ENCODE measurements at regions not wholly inside any gene's neighbourhood (a gene's known extent, or its start where the extent isn't known, plus 50 kb on each side); places are given as distances from the start of the nearest gene placed in this dataset.

GRCh38 chr9:71562140-71562539 lies 206.2 kb downstream of the CEMIP2 start:
- WGBS (ENCODE audit: extremely low coverage, insufficient coverage, low lambda C conversion rate) = no CpG with 5 or more reads among the region's 4 CpGs
- H3K36me3 ChIP-seq (ENCODE audit: control insufficient read depth, insufficient read depth, low read length) = no peaks in the 10 kb centered on the region
- no peak overlapping the region for H3K18ac ChIP-seq (ENCODE audit: low read length)
- H3K56ac ChIP-seq (ENCODE audit: low read length) = no peak overlapping the region
- H3K9ac ChIP-seq (ENCODE audit: low read length) = no peak overlapping the region
- no peaks in the 10 kb centered on the region for H3K79me1 ChIP-seq (ENCODE audit: low read length)
- no peak overlapping the region for H2BK15ac ChIP-seq (replicated peaks; ENCODE audit: low read depth)
- no peak overlapping the region for H2AK5ac ChIP-seq (ENCODE audit: low read length)
- DNase-seq = peak; percentile 50
- H3K4me2 ChIP-seq (ENCODE audit: low read length) = no peak overlapping the region
- H3K4me1 ChIP-seq (ENCODE audit: control insufficient read depth, low read depth, low read length) = peaks cover 4% of the 10 kb centered on the region
- no peak overlapping the region for H2BK5ac ChIP-seq (ENCODE audit: low read length)
- H3K79me2 ChIP-seq (ENCODE audit: control insufficient read depth, insufficient read depth, low read length) = no peaks in the 10 kb centered on the region
- no peak overlapping the region for H3K4me3 ChIP-seq (ENCODE audit: low read length)
- no peak overlapping the region for H4K5ac ChIP-seq (ENCODE audit: low read length)
- no peak overlapping the region for H3K23ac ChIP-seq (ENCODE audit: low read length)
- H4K8ac ChIP-seq (ENCODE audit: low read depth, low read length) = no peak overlapping the region
- no peaks in the 10 kb centered on the region for H3K27me3 ChIP-seq (ENCODE audit: insufficient read depth, low read length, poor library complexity)
- no peak overlapping the region for H3K4ac ChIP-seq (ENCODE audit: low read depth, low read length)
- no peak overlapping the region for H3K27ac ChIP-seq (ENCODE audit: low read depth, low read length)
- no peak overlapping the region for H2BK120ac ChIP-seq (ENCODE audit: low read depth, low read length)

GRCh38 chr9:71557310-71557709 lies 211.0 kb downstream of the CEMIP2 start:
- Histone ChIP-seq H3K4ac (ENCODE audit: low read depth, low read length) (no peak overlapping the region), H2AK5ac (ENCODE audit: low read length) (no peak overlapping the region), H3K18ac (ENCODE audit: low read length) (no peak overlapping the region), H3K36me3 (ENCODE audit: control insufficient read depth, insufficient read depth, low read length) (no peaks in the 10 kb centered on the region), H3K79me1 (ENCODE audit: low read length) (no peaks in the 10 kb centered on the region), H2BK5ac (ENCODE audit: low read length) (no peak overlapping the region), H3K56ac (ENCODE audit: low read length) (no peak overlapping the region), H3K4me3 (ENCODE audit: low read length) (no peak overlapping the region), H4K5ac (ENCODE audit: low read length) (no peak overlapping the region), H2BK15ac (replicated peaks; ENCODE audit: low read depth) (no peak overlapping the region), H2BK120ac (ENCODE audit: low read depth, low read length) (no peak overlapping the region), H3K23ac (ENCODE audit: low read length) (no peak overlapping the region), H3K79me2 (ENCODE audit: control insufficient read depth, insufficient read depth, low read length) (no peaks in the 10 kb centered on the region), H3K4me2 (ENCODE audit: low read length) (no peak overlapping the region), H3K27ac (ENCODE audit: low read depth, low read length) (no peak overlapping the region), H3K9ac (ENCODE audit: low read length) (no peak overlapping the region), H3K4me1 (ENCODE audit: control insufficient read depth, low read depth, low read length) (no peaks in the 10 kb centered on the region), H3K27me3 (ENCODE audit: insufficient read depth, low read length, poor library complexity) (peaks cover 2% of the 10 kb centered on the region), H4K8ac (ENCODE audit: low read depth, low read length) (no peak overlapping the region)
- WGBS (ENCODE audit: extremely low coverage, insufficient coverage, low lambda C conversion rate) = no CpG with 5 or more reads among the region's 2 CpGs
- no peak for DNase-seq

DNA sequence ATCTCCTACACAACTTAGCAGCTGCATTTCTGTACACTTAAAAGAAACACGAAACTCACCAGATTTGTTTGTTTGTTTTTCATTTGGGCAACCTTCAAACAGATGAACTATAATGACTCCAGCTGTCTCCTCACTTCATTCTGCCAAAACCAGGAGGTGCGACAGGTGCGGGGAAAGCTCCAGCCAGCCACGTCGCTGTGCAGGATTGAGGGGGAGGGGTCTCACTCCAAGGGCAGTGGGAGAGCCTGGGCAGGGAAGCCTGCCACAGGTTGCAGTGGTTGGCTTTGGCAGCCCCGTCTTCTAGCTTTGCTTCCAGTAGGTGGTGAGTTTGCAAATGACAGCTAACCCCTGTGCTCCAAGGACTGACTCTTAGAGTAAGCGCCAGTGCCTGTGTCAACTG lies 215.8 kb downstream of the CEMIP2 start:
- H3K4ac ChIP-seq (ENCODE audit: low read depth, low read length) = no peak overlapping the region
- peak; percentile 60 for DNase-seq
- no peaks in the 10 kb centered on the region for H3K4me1 ChIP-seq (ENCODE audit: control insufficient read depth, low read depth, low read length)
- H3K79me2 ChIP-seq (ENCODE audit: control insufficient read depth, insufficient read depth, low read length) = no peaks in the 10 kb centered on the region
- no peak overlapping the region for H3K27ac ChIP-seq (ENCODE audit: low read depth, low read length)
- H3K4me2 ChIP-seq (ENCODE audit: low read length) = no peak overlapping the region
- H3K56ac ChIP-seq (ENCODE audit: low read length) = no peak overlapping the region
- no CpG with 5 or more reads among the region's 7 CpGs for WGBS (ENCODE audit: extremely low coverage, insufficient coverage, low lambda C conversion rate)
- no peaks in the 10 kb centered on the region for H3K79me1 ChIP-seq (ENCODE audit: low read length)
- no peak overlapping the region for H2BK120ac ChIP-seq (ENCODE audit: low read depth, low read length)
- H3K4me3 ChIP-seq (ENCODE audit: low read length) = no peak overlapping the region
- no peak overlapping the region for H3K23ac ChIP-seq (ENCODE audit: low read length)
- no peak overlapping the region for H2BK15ac ChIP-seq (replicated peaks; ENCODE audit: low read depth)
- no peak overlapping the region for H2AK5ac ChIP-seq (ENCODE audit: low read length)
- H2BK5ac ChIP-seq (ENCODE audit: low read length) = no peak overlapping the region
- H3K27me3 ChIP-seq (ENCODE audit: insufficient read depth, low read length, poor library complexity) = peaks cover 2% of the 10 kb centered on the region
- no peak overlapping the region for H3K18ac ChIP-seq (ENCODE audit: low read length)
- no peak overlapping the region for H4K5ac ChIP-seq (ENCODE audit: low read length)
- H3K9ac ChIP-seq (ENCODE audit: low read length) = no peak overlapping the region
- H3K36me3 ChIP-seq (ENCODE audit: control insufficient read depth, insufficient read depth, low read length) = no peaks in the 10 kb centered on the region
- no peak overlapping the region for H4K8ac ChIP-seq (ENCODE audit: low read depth, low read length)

DNA sequence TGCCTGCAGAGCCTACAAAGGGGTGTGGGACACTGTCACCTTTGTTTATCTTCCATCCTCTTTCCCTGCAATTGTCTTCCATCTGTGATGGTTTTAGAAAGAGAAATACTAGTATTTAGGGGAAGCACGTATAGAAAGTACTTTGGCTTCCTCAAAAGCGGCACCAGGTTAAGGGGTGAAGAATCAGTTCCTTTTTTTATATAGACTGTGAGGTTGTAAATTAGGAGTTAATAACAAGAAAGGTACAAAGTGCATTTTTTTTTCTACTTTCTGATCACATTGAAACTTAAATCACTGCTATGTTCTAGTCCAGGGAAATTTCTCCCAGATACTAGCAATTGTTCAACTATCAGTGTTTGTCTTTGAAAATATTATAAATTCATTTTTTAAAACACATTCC lies 219.3 kb downstream of the CEMIP2 start:
- H3K36me3 ChIP-seq (ENCODE audit: control insufficient read depth, insufficient read depth, low read length) = no peaks in the 10 kb centered on the region
- H4K8ac ChIP-seq (ENCODE audit: low read depth, low read length) = no peak overlapping the region
- H3K79me2 ChIP-seq (ENCODE audit: control insufficient read depth, insufficient read depth, low read length) = no peaks in the 10 kb centered on the region
- H3K4me2 ChIP-seq (ENCODE audit: low read length) = no peak overlapping the region
- no peak overlapping the region for H3K23ac ChIP-seq (ENCODE audit: low read length)
- no peak overlapping the region for H2BK15ac ChIP-seq (replicated peaks; ENCODE audit: low read depth)
- no peak overlapping the region for H3K18ac ChIP-seq (ENCODE audit: low read length)
- no peak overlapping the region for H3K4ac ChIP-seq (ENCODE audit: low read depth, low read length)
- H3K4me1 ChIP-seq (ENCODE audit: control insufficient read depth, low read depth, low read length) = no peaks in the 10 kb centered on the region
- no peaks in the 10 kb centered on the region for H3K79me1 ChIP-seq (ENCODE audit: low read length)
- no CpG with 5 or more reads among the region's 2 CpGs for WGBS (ENCODE audit: extremely low coverage, insufficient coverage, low lambda C conversion rate)
- H2BK5ac ChIP-seq (ENCODE audit: low read length) = no peak overlapping the region
- H3K56ac ChIP-seq (ENCODE audit: low read length) = no peak overlapping the region
- no peak overlapping the region for H3K27ac ChIP-seq (ENCODE audit: low read depth, low read length)
- H2BK120ac ChIP-seq (ENCODE audit: low read depth, low read length) = no peak overlapping the region
- no peak overlapping the region for H2AK5ac ChIP-seq (ENCODE audit: low read length)
- DNase-seq = no peak
- H4K5ac ChIP-seq (ENCODE audit: low read length) = no peak overlapping the region
- H3K9ac ChIP-seq (ENCODE audit: low read length) = no peak overlapping the region
- H3K4me3 ChIP-seq (ENCODE audit: low read length) = no peak overlapping the region
- H3K27me3 ChIP-seq (ENCODE audit: insufficient read depth, low read length, poor library complexity) = no peaks in the 10 kb centered on the region

GRCh38 chr9:71544464-71544863 lies 223.8 kb downstream of the CEMIP2 start:
- Histone ChIP-seq H3K18ac (ENCODE audit: low read length) (no peak overlapping the region), H4K5ac (ENCODE audit: low read length) (no peak overlapping the region), H2BK15ac (replicated peaks; ENCODE audit: low read depth) (no peak overlapping the region), H3K4me1 (ENCODE audit: control insufficient read depth, low read depth, low read length) (no peaks in the 10 kb centered on the region), H3K4ac (ENCODE audit: low read depth, low read length) (no peak overlapping the region), H3K27ac (ENCODE audit: low read depth, low read length) (no peak overlapping the region), H3K56ac (ENCODE audit: low read length) (no peak overlapping the region), H3K79me1 (ENCODE audit: low read length) (no peaks in the 10 kb centered on the region), H3K79me2 (ENCODE audit: control insufficient read depth, insufficient read depth, low read length) (no peaks in the 10 kb centered on the region), H2BK5ac (ENCODE audit: low read length) (no peak overlapping the region), H3K27me3 (ENCODE audit: insufficient read depth, low read length, poor library complexity) (no peaks in the 10 kb centered on the region), H3K9ac (ENCODE audit: low read length) (no peak overlapping the region), H2AK5ac (ENCODE audit: low read length) (no peak overlapping the region), H2BK120ac (ENCODE audit: low read depth, low read length) (no peak overlapping the region), H3K23ac (ENCODE audit: low read length) (no peak overlapping the region), H3K4me3 (ENCODE audit: low read length) (no peak overlapping the region), H3K36me3 (ENCODE audit: control insufficient read depth, insufficient read depth, low read length) (no peaks in the 10 kb centered on the region), H4K8ac (ENCODE audit: low read depth, low read length) (no peak overlapping the region), H3K4me2 (ENCODE audit: low read length) (no peak overlapping the region)
- WGBS (ENCODE audit: extremely low coverage, insufficient coverage, low lambda C conversion rate) = no CpG with 5 or more reads among the region's 4 CpGs
- DNase-seq = no peak

DNA sequence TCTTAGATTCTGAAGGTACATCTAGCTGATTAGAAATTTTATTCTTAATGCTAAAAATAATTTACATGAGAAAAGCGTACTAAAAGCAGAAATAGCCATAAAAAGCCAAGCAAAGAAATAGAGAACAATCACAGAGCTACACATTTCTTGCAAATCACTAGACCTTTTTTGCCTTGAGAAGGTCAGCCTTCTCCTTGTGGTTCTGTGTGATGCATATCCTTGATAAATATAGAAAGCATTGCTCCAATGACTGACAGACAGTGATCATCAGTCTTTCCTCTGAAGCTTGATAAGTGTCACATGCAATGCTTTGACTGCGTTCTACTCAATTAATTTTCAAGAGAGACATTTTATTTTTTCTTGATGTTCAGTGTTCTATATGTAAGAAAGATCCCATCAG lies 226.9 kb downstream of the CEMIP2 start:
- Histone ChIP-seq H2AK5ac (ENCODE audit: low read length) (no peak overlapping the region), H3K4ac (ENCODE audit: low read depth, low read length) (no peak overlapping the region), H3K23ac (ENCODE audit: low read length) (no peak overlapping the region), H3K79me2 (ENCODE audit: control insufficient read depth, insufficient read depth, low read length) (no peaks in the 10 kb centered on the region), H3K27ac (ENCODE audit: low read depth, low read length) (no peak overlapping the region), H3K79me1 (ENCODE audit: low read length) (no peaks in the 10 kb centered on the region), H2BK120ac (ENCODE audit: low read depth, low read length) (no peak overlapping the region), H3K4me3 (ENCODE audit: low read length) (no peak overlapping the region), H3K4me2 (ENCODE audit: low read length) (no peak overlapping the region), H3K36me3 (ENCODE audit: control insufficient read depth, insufficient read depth, low read length) (no peaks in the 10 kb centered on the region), H2BK5ac (ENCODE audit: low read length) (no peak overlapping the region), H3K18ac (ENCODE audit: low read length) (no peak overlapping the region), H4K5ac (ENCODE audit: low read length) (no peak overlapping the region), H2BK15ac (replicated peaks; ENCODE audit: low read depth) (no peak overlapping the region), H3K27me3 (ENCODE audit: insufficient read depth, low read length, poor library complexity) (no peaks in the 10 kb centered on the region), H4K8ac (ENCODE audit: low read depth, low read length) (no peak overlapping the region), H3K9ac (ENCODE audit: low read length) (no peak overlapping the region), H3K56ac (ENCODE audit: low read length) (no peak overlapping the region), H3K4me1 (ENCODE audit: control insufficient read depth, low read depth, low read length) (no peaks in the 10 kb centered on the region)
- no peak for DNase-seq
- WGBS (ENCODE audit: extremely low coverage, insufficient coverage, low lambda C conversion rate) = no CpG with 5 or more reads among the region's 2 CpGs
